ENCODE measurements at regions not wholly inside any gene's neighbourhood (a gene's known extent, or its start where the extent isn't known, plus 50 kb on each side); places are given as distances from the start of the nearest gene placed in this dataset.

DNA sequence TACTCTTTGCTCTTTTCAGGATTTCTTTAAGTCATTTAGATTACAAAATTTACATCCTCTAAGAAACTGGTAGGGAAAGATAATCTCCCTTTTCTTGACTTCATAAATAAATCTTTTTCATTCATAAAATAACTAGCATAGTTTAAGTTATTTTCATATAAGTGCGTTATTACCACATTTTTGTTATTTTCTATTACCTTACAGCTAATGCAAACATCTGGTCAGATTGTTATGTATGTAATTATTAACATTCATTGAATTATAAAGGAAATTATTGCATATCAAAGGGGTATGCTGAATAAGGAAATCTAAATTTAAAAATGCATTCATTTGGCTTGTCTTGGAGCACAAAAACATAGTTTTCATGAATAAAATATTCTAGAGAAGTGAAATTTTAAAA lies 55.3 kb upstream of the SLITRK1 start:
- SMC1A ChIA-PET (ENCODE audit: uncharacterized antibody, unreplicated experiment) = no interaction called here
- DNase-seq (ENCODE audit: low read depth, low spot score) (no peak), ATAC-seq (no peak), FAIRE-seq (no peak)
- H3K27ac ChIP-seq (ENCODE audit: control insufficient read depth, insufficient read depth) = no peak overlapping the region
- in situ Hi-C loops (cut with MboI) = no loop called here
- no peak overlapping the region for H3K9ac ChIP-seq (ENCODE audit: control insufficient read depth, insufficient read depth, low read length)
- H3K27me3 ChIP-seq (replicated peaks in 1 of 2; ENCODE audit: control insufficient read depth in 2 of 2, insufficient read depth in 2 of 2, low read length in 1 of 2) = no peaks in the 10 kb centered on the region
- POLR2A ChIA-PET = no interaction called here
- H3K4me1 ChIP-seq (ENCODE audit: control insufficient read depth, insufficient read depth, low read length) = no peaks in the 10 kb centered on the region
- no peaks in the 10 kb centered on the region for H4K20me1 ChIP-seq (ENCODE audit: control insufficient read depth, insufficient read depth)
- no peaks in the 10 kb centered on the region; the same call in 2 of the 3 replicates for H3K9me3 ChIP-seq (replicated peaks; ENCODE audit: control insufficient read depth, insufficient read depth, low read length)
- CTCF ChIA-PET = no interaction called here
- no peak overlapping the region for H2AFZ ChIP-seq (ENCODE audit: control insufficient read depth, low read depth, low read length)
- H3K4me2 ChIP-seq (ENCODE audit: control insufficient read depth, insufficient read depth) = no peak overlapping the region
- RAD21 ChIA-PET (ENCODE audit: unreplicated experiment) = no interaction called here
- intact Hi-C loops (cut with micrococcal nuclease; ENCODE audit: unreplicated experiment) = no loop called here
- H3K4me3 ChIP-seq = no peak overlapping the region
- TF ChIP-seq, protein P1, sequence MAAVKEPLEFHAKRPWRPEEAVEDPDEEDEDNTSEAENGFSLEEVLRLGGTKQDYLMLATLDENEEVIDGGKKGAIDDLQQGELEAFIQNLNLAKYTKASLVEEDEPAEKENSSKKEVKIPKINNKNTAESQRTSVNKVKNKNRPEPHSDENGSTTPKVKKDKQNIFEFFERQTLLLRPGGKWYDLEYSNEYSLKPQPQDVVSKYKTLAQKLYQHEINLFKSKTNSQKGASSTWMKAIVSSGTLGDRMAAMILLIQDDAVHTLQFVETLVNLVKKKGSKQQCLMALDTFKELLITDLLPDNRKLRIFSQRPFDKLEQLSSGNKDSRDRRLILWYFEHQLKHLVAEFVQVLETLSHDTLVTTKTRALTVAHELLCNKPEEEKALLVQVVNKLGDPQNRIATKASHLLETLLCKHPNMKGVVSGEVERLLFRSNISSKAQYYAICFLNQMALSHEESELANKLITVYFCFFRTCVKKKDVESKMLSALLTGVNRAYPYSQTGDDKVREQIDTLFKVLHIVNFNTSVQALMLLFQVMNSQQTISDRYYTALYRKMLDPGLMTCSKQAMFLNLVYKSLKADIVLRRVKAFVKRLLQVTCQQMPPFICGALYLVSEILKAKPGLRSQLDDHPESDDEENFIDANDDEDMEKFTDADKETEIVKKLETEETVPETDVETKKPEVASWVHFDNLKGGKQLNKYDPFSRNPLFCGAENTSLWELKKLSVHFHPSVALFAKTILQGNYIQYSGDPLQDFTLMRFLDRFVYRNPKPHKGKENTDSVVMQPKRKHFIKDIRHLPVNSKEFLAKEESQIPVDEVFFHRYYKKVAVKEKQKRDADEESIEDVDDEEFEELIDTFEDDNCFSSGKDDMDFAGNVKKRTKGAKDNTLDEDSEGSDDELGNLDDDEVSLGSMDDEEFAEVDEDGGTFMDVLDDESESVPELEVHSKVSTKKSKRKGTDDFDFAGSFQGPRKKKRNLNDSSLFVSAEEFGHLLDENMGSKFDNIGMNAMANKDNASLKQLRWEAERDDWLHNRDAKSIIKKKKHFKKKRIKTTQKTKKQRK (IDR thresholded peaks at IDR 0.05; ENCODE audit: low read depth, low read length) = no peak
- TF ChIP-seq SREBF2 (IDR thresholded peaks at IDR 0.05; ENCODE audit: low read length) (no peak), NFIC (IDR thresholded peaks at IDR 0.05; ENCODE audit: low read depth, low read length) (no peak), ZSCAN29 (IDR thresholded peaks at IDR 0.05) (no peak), NFYB (IDR thresholded peaks at IDR 0.05; ENCODE audit: insufficient read depth, low read depth, low read length) (no peak), CREB1 (IDR thresholded peaks at IDR 0.05; ENCODE audit: low read depth) (no peak), SP1 (IDR thresholded peaks at IDR 0.05; ENCODE audit: low read depth, low read length) (no peak), JUND (IDR thresholded peaks at IDR 0.05; ENCODE audit: low read depth, low read length) (no peak), RELA (IDR thresholded peaks at IDR 0.05; ENCODE audit: borderline replicate concordance, partially characterized antibody) (no peak), IKZF1 (conservative IDR thresholded peaks at IDR 0.05) (no peak), SMARCA5 (IDR thresholded peaks at IDR 0.05) (no peak), SIX5 (IDR thresholded peaks at IDR 0.05; ENCODE audit: low read depth, low read length, severe bottlenecking) (no peak)
- TF ChIP-seq, protein P2, sequence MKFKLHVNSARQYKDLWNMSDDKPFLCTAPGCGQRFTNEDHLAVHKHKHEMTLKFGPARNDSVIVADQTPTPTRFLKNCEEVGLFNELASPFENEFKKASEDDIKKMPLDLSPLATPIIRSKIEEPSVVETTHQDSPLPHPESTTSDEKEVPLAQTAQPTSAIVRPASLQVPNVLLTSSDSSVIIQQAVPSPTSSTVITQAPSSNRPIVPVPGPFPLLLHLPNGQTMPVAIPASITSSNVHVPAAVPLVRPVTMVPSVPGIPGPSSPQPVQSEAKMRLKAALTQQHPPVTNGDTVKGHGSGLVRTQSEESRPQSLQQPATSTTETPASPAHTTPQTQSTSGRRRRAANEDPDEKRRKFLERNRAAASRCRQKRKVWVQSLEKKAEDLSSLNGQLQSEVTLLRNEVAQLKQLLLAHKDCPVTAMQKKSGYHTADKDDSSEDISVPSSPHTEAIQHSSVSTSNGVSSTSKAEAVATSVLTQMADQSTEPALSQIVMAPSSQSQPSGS (IDR thresholded peaks at IDR 0.05; ENCODE audit: low read length) = no peak
- TF ChIP-seq, protein P3, sequence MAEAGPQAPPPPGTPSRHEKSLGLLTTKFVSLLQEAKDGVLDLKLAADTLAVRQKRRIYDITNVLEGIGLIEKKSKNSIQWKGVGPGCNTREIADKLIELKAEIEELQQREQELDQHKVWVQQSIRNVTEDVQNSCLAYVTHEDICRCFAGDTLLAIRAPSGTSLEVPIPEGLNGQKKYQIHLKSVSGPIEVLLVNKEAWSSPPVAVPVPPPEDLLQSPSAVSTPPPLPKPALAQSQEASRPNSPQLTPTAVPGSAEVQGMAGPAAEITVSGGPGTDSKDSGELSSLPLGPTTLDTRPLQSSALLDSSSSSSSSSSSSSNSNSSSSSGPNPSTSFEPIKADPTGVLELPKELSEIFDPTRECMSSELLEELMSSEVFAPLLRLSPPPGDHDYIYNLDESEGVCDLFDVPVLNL (IDR thresholded peaks at IDR 0.05; ENCODE audit: low read depth, low read length) = no peak
- H3K79me2 ChIP-seq (ENCODE audit: control insufficient read depth, insufficient read depth, low read length) = no peaks in the 10 kb centered on the region
- WGBS (ENCODE audit: insufficient coverage, insufficient replicate concordance, low lambda C conversion rate, missing lambda C conversion rate) = 0% methylated on average over 1 of the region's 1 CpG
- BruUV-seq (replicated peaks) = no TSS peak
- no peaks in the 10 kb centered on the region for H3K36me3 ChIP-seq (ENCODE audit: control insufficient read depth in 2 of 2, insufficient read depth in 2 of 2, low read length in 1 of 2)
